ENCODE measurements at regions not wholly inside any gene's neighbourhood (a gene's known extent, or its start where the extent isn't known, plus 50 kb on each side); places are given as distances from the start of the nearest gene placed in this dataset.
A peak's percentile ranks its signal among the peaks of the same experiment; 100 is the strongest.

DNA sequence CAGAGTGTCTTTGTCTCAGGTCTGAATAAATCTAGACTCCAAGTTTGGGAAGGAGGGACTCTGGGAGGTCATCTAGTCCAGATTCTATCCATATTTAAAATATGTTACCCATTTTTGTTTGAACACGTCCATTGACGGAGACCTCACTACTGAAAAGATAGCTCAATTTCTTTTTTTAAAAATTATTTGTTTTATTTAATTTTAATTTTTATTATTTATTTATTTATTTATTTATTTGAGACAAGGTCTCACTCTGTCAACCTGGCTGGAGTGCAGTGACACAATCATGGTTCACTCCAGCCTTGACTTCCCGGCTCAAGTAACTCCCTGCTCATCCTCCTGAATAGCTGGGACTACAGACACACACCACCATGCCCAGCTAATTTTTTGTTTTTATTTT, 89.5 kb upstream of the SNX19 start:
- no peaks in the 10 kb centered on the region for H3K9me3 ChIP-seq
- H3K27ac ChIP-seq, result no peak overlapping the region
- intact Hi-C loops (cut with DNase I), result no loop called here
- DNase-seq (no peak), ATAC-seq (no peak)
- H3K27me3 ChIP-seq, result no peaks in the 10 kb centered on the region
- H3K4me3 ChIP-seq, result no peak overlapping the region
- H3K36me3 ChIP-seq (replicated peaks in 1 of 2; ENCODE audit: insufficient read depth in 1 of 2, low read depth in 2 of 2), result no peaks in the 10 kb centered on the region
- TF ChIP-seq, protein P1, sequence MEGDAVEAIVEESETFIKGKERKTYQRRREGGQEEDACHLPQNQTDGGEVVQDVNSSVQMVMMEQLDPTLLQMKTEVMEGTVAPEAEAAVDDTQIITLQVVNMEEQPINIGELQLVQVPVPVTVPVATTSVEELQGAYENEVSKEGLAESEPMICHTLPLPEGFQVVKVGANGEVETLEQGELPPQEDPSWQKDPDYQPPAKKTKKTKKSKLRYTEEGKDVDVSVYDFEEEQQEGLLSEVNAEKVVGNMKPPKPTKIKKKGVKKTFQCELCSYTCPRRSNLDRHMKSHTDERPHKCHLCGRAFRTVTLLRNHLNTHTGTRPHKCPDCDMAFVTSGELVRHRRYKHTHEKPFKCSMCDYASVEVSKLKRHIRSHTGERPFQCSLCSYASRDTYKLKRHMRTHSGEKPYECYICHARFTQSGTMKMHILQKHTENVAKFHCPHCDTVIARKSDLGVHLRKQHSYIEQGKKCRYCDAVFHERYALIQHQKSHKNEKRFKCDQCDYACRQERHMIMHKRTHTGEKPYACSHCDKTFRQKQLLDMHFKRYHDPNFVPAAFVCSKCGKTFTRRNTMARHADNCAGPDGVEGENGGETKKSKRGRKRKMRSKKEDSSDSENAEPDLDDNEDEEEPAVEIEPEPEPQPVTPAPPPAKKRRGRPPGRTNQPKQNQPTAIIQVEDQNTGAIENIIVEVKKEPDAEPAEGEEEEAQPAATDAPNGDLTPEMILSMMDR (IDR thresholded peaks at IDR 0.05), result no peak
- no peak for TF ChIP-seq POLR2A (IDR thresholded peaks at IDR 0.05)
- WGBS, 2 donors, result 71 to 88% methylated on average over 3 of the region's 3 CpGs
- H3K4me1 ChIP-seq, result no peaks in the 10 kb centered on the region

DNA sequence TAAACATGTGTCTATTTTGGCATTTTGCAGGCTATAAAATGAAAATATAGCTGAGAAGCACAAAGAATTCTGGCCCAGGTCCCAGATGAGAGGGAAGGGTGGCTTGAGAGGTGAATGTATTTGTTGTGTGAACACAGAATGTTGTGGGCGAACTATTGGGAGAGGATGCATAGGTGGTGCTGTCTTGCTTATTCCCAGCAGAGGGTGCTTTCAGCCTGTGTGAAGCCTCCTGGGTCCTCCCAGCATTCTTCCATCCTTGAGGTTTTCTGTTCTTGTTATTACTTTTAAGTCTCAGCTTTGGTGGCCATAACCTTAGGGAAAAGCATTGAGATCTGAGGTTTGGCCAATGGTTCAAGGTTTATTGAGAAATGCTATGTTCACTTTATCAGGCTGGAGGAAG, 108.7 kb upstream of the SNX19 start:
- H3K27ac ChIP-seq, result no peak overlapping the region
- intact Hi-C loops (cut with DNase I), result no loop called here
- H3K27me3 ChIP-seq, result no peaks in the 10 kb centered on the region
- H3K36me3 ChIP-seq (replicated peaks in 1 of 2; ENCODE audit: insufficient read depth in 1 of 2, low read depth in 2 of 2), result no peaks in the 10 kb centered on the region
- H3K4me1 ChIP-seq, result peaks cover 3% of the 10 kb centered on the region
- no peak overlapping the region for H3K4me3 ChIP-seq
- ATAC-seq (no peak), DNase-seq (no peak)
- 80 to 86% methylated on average over 1 of the region's 1 CpG for WGBS, 2 donors
- no peak for TF ChIP-seq POLR2A (IDR thresholded peaks at IDR 0.05)
- TF ChIP-seq, protein P1 (IDR thresholded peaks at IDR 0.05), result peak in 1 of 7 experiments; percentile 17
- no peaks in the 10 kb centered on the region for H3K9me3 ChIP-seq

DNA sequence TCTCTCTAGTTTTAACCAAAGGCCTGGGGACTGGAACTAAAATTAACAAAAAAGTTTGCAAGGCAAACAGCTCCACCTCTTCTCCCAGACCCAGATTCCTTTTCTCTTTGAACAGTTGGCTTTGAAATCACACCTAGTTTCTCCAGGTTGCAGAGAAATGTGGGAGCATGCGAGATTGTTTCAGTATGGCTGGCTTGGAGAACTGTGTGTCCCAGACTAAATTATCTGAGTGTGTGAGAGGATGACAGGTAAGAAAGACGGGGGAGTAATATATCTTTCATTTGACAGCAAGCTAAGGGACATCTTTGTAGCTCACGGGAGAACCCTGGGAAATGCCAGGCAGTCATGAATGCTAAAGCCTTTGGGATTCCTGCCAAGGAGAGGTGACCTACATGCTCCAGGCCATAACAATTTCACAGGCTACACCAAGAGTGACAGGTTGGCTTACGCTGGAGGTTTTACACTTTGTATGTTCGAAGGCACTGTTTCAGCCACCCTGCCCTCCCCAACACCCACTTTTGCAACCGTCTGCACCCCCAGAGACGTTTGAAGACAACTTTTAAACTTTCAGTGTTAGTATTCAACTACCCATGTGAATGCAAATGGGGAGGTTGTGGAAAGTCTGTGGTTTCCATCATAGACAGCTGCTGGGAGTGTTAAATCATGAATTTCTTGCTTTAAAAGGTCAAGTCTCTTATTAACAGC, 109.3 kb upstream of the SNX19 start:
- H3K4me3 ChIP-seq, result no peak overlapping the region
- H3K9me3 ChIP-seq, result no peaks in the 10 kb centered on the region
- no peak for ATAC-seq
- H3K4me1 ChIP-seq, result peaks cover 3% of the 10 kb centered on the region
- H3K27me3 ChIP-seq, result no peaks in the 10 kb centered on the region
- H3K36me3 ChIP-seq (replicated peaks in 1 of 2; ENCODE audit: insufficient read depth in 1 of 2, low read depth in 2 of 2), result no peaks in the 10 kb centered on the region
- TF ChIP-seq POLR2A (IDR thresholded peaks at IDR 0.05), result no peak
- TF ChIP-seq, protein P1 (IDR thresholded peaks at IDR 0.05), result no peak
- 23 to 29% methylated on average over 7 of the region's 7 CpGs for WGBS, 2 donors
- peak in 1 of 4 donors; percentile 15 for DNase-seq
- intact Hi-C loops (cut with DNase I), result no loop called here
- H3K27ac ChIP-seq, result no peak overlapping the region

DNA sequence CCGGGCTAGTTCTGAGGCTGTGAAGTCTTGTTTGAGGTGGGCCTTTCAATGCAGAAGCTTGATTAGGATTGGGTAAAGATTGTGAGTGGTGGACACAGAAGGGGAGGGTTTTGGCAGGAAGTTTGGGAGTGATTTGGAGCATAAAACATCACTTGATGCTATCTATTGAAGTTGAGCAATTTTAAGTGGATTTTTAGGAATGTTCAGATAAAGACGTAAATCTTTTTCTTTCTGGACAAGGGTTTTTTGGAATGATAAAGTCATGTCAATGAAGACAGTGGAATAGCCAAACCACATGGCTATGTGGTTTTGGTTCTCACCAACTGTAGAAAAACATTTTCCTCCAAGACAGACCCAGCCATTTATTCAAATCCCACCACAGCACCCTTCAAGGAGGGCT, 111.2 kb upstream of the SNX19 start:
- Histone ChIP-seq H3K4me1 (peaks cover 3% of the 10 kb centered on the region), H3K9me3 (no peaks in the 10 kb centered on the region), H3K27me3 (no peaks in the 10 kb centered on the region), H3K36me3 (replicated peaks in 1 of 2; ENCODE audit: insufficient read depth in 1 of 2, low read depth in 2 of 2) (no peaks in the 10 kb centered on the region), H3K27ac (no peak overlapping the region), H3K4me3 (no peak overlapping the region)
- ATAC-seq (no peak), DNase-seq (no peak)
- 72 to 78% methylated on average over 2 of the region's 2 CpGs for WGBS, 2 donors
- intact Hi-C loops (cut with DNase I), result no loop called here
- TF ChIP-seq, protein P1 (IDR thresholded peaks at IDR 0.05), result no peak
- TF ChIP-seq POLR2A (IDR thresholded peaks at IDR 0.05), result no peak

DNA sequence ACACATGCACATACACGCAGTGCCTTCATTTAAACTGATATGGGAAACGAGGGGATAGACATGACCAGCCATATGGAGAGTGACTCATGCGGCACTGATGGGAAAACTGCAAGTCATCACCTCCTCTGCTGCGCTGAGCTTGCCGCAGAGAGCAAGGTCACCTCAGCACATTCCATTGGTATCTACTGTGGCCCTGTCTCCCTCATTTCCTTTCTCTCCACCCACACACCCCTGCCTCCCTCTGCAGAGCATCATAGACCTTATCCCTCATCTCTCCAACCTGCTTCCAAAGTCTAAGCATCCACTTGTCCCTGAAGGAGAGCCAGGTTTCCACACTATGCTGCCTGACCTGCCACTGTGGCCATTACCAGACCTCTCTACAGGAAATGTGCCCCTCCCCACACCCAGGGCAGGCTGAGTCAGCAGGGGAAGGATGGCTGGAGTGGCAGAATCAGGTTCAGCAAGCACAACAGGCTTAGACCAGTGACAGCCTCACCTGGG, 116.9 kb upstream of the SNX19 start:
- no peak overlapping the region for H3K4me3 ChIP-seq
- H3K27me3 ChIP-seq, result no peaks in the 10 kb centered on the region
- intact Hi-C loops (cut with DNase I), result no loop called here
- ATAC-seq, result peak; percentile 30
- no peak overlapping the region for H3K27ac ChIP-seq
- peak in 1 of 4 donors; percentile 9 for DNase-seq
- no peak for TF ChIP-seq POLR2A (IDR thresholded peaks at IDR 0.05)
- TF ChIP-seq, protein P1 (IDR thresholded peaks at IDR 0.05), result no peak
- no peaks in the 10 kb centered on the region for H3K9me3 ChIP-seq
- H3K36me3 ChIP-seq (replicated peaks in 1 of 2; ENCODE audit: insufficient read depth in 1 of 2, low read depth in 2 of 2), result no peaks in the 10 kb centered on the region
- H3K4me1 ChIP-seq, result no peaks in the 10 kb centered on the region
- 36 to 37% methylated on average over 5 of the region's 5 CpGs for WGBS, 2 donors
